Transverse colon (tissue), 3 donors: ENCODE measurements at regions not wholly inside any gene's neighbourhood (a gene's known extent, or its start where the extent isn't known, plus 50 kb on each side); places are given as distances from the start of the nearest gene placed in this dataset.

Source experiments
- CTCF ChIP-seq, 5 experiments: fragments of 200-600 bp in 3 of 5; fragments of 450-650 bp in 2 of 5; sonication (generic) in 3 of 5; IDR thresholded peaks; 1 replicate in 2 of 5; 2 replicates in 3 of 5; pipeline ENCODE4 v1.5.1; 2016 to 2017; ENCODE audit warnings: antibody characterized with exemption in 5 of 5, inconsistent platforms in 3 of 5, mild to moderate bottlenecking in 2 of 5, moderate library complexity in 1 of 5
- EP300 ChIP-seq: sonication (generic); formaldehyde crosslinking; IDR thresholded peaks from one replicate; pipeline ENCODE4 v1.6.1; 2017; ENCODE audit warnings: antibody characterized with exemption, low read depth

GRCh38 chr14:61644834-61645233, 50.5 kb upstream of the HIF1A start:
- no peak for TF ChIP-seq CTCF (IDR thresholded peaks at IDR 0.05)
- no peak for TF ChIP-seq EP300
